WTC11 (cell line): ENCODE measurements at regions not wholly inside any gene's neighbourhood (a gene's known extent, or its start where the extent isn't known, plus 50 kb on each side); places are given as distances from the start of the nearest gene placed in this dataset.

Experiments used
- ATAC-seq: fragments of 200-7000 bp; cut with Tn5 transposase; 2 replicates; pipeline ENCODE4 v1.10.0; 2021; ENCODE audit warnings: mild to moderate bottlenecking, moderate library complexity
- CTCF ChIA-PET: fragments of 300-600 bp; sonication (Branson Sonifier 250); formaldehyde crosslinking; loops from one replicate; lab custom pipeline; 2021; ENCODE audit warnings: antibody characterized with exemption; lab: Charles Lee
- POLR2A ChIA-PET: fragments of 350-600 bp; sonication (Branson Sonifier 250); formaldehyde crosslinking; loops from one replicate; lab custom pipeline; 2021; ENCODE audit warnings: antibody characterized with exemption; lab: Charles Lee
- DNase-seq: peaks from one replicate; pipeline ENCODE4 v3.0.0; 2021; ENCODE audit warnings: low spot score
- H3K27ac Mint-ChIP-seq: 2 replicates; pipeline ENCODE4 v1.8.0; 2021; ENCODE audit warnings: mixed read lengths
- H3K27me3 Mint-ChIP-seq: 2 replicates; pipeline ENCODE4 v1.8.0; 2021; ENCODE audit warnings: low read depth, mild to moderate bottlenecking, moderate library complexity, mixed read lengths
- H3K36me3 Mint-ChIP-seq: 2 replicates; pipeline ENCODE4 v1.8.0; 2021; ENCODE audit warnings: mixed read lengths
- H3K4me1 Mint-ChIP-seq: 2 replicates; pipeline ENCODE4 v1.8.0; 2022; ENCODE audit warnings: mixed read lengths
- H3K4me3 Mint-ChIP-seq: 2 replicates; pipeline ENCODE4 v1.8.0; 2021; ENCODE audit warnings: mild to moderate bottlenecking, moderate library complexity, mixed read lengths
- H3K9me3 Mint-ChIP-seq: 2 replicates; pipeline ENCODE4 v1.8.0; 2021; ENCODE audit warnings: mixed read lengths
- ATF1 ChIP-seq: sonication (generic); formaldehyde crosslinking; IDR thresholded peaks from 2 replicates; pipeline ENCODE4 v1.8.1; 2023; ENCODE audit warnings: mild to moderate bottlenecking, moderate library complexity, missing genetic modification reagents
- CBFB ChIP-seq: sonication (generic); formaldehyde crosslinking; IDR thresholded peaks from 2 replicates; pipeline ENCODE4 v1.8.1; 2022; ENCODE audit warnings: mild to moderate bottlenecking, low read depth, missing genetic modification reagents
- FOXJ3 ChIP-seq: sonication (generic); formaldehyde crosslinking; IDR thresholded peaks from 2 replicates; pipeline ENCODE4 v1.9.0; 2021; ENCODE audit warnings: missing genetic modification reagents, mild to moderate bottlenecking, borderline replicate concordance
- FOXP1 ChIP-seq: sonication (generic); formaldehyde crosslinking; IDR thresholded peaks from 2 replicates; pipeline ENCODE4 v1.8.0; 2022; ENCODE audit warnings: missing genetic modification reagents, mild to moderate bottlenecking, moderate library complexity, borderline replicate concordance
- FOXP4 ChIP-seq: sonication (generic); formaldehyde crosslinking; IDR thresholded peaks from 2 replicates; pipeline ENCODE4 v1.8.0; 2022; ENCODE audit warnings: mild to moderate bottlenecking, missing genetic modification reagents
- HMGXB4 ChIP-seq: sonication (generic); formaldehyde crosslinking; IDR thresholded peaks from 2 replicates; pipeline ENCODE4 v1.8.1; 2023; ENCODE audit warnings: mild to moderate bottlenecking, moderate library complexity, missing genetic modification reagents
- KAT7 ChIP-seq: sonication (generic); formaldehyde crosslinking; IDR thresholded peaks from 2 replicates; pipeline ENCODE4 v1.8.1; 2023; ENCODE audit warnings: missing genetic modification reagents, mild to moderate bottlenecking, borderline replicate concordance
- NFYB ChIP-seq: sonication (generic); formaldehyde crosslinking; conservative IDR thresholded peaks from 2 replicates; pipeline ENCODE4 v1.8.0; 2022; ENCODE audit warnings: low read depth, missing genetic modification reagents
- NR2C2 ChIP-seq: sonication (generic); formaldehyde crosslinking; IDR thresholded peaks from 2 replicates; pipeline ENCODE4 v1.8.0; 2022; ENCODE audit warnings: mild to moderate bottlenecking, missing genetic modification reagents
- NR3C1 ChIP-seq: sonication (generic); formaldehyde crosslinking; conservative IDR thresholded peaks from 2 replicates; pipeline ENCODE4 v1.8.1; 2023; ENCODE audit warnings: low read depth, mild to moderate bottlenecking, missing genetic modification reagents
- PRRX2 ChIP-seq: fragments of 250-450 bp; sonication (Bioruptor Pico); IDR thresholded peaks from 2 replicates; pipeline ENCODE4 v1.8.0; 2021; ENCODE audit warnings: mild to moderate bottlenecking
- SOX15 ChIP-seq: fragments of 250-450 bp; sonication (Bioruptor Pico); IDR thresholded peaks from 2 replicates; pipeline ENCODE4 v1.9.0; 2021; ENCODE audit warnings: mild to moderate bottlenecking
- TEAD1 ChIP-seq: sonication (generic); formaldehyde crosslinking; IDR thresholded peaks from 2 replicates; pipeline ENCODE4 v1.8.0; 2022; ENCODE audit warnings: mild to moderate bottlenecking, missing genetic modification reagents
- TP53 ChIP-seq: sonication (generic); formaldehyde crosslinking; IDR thresholded peaks from 2 replicates; pipeline ENCODE4 v1.8.1; 2023; ENCODE audit warnings: mild to moderate bottlenecking, missing genetic modification reagents
- ZMAT4 ChIP-seq: fragments of 250-450 bp; sonication (Bioruptor Pico); IDR thresholded peaks from 2 replicates; pipeline ENCODE4 v1.9.0; 2021; ENCODE audit warnings: mild to moderate bottlenecking
- TF ChIP-seq, protein P1 (sequence below): sonication (generic); formaldehyde crosslinking; IDR thresholded peaks from 2 replicates; pipeline ENCODE4 v1.8.1; 2022; ENCODE audit warnings: missing genetic modification reagents, borderline replicate concordance
- TF ChIP-seq, protein P2 (sequence below): sonication (generic); formaldehyde crosslinking; IDR thresholded peaks from 2 replicates; pipeline ENCODE4 v1.8.0; 2022; ENCODE audit warnings: mild to moderate bottlenecking, missing genetic modification reagents
- TF ChIP-seq, protein P3 (sequence below): sonication (generic); formaldehyde crosslinking; IDR thresholded peaks from 2 replicates; pipeline ENCODE4 v1.8.0; 2022; ENCODE audit warnings: mild to moderate bottlenecking, missing genetic modification reagents
- TF ChIP-seq, protein P4 (sequence below): fragments of 250-450 bp; sonication (Bioruptor Pico); IDR thresholded peaks from 2 replicates; pipeline ENCODE4 v1.8.0; 2021; ENCODE audit warnings: mild to moderate bottlenecking
- TF ChIP-seq, protein P5 (sequence below): sonication (generic); formaldehyde crosslinking; IDR thresholded peaks from 2 replicates; pipeline ENCODE4 v1.8.0; 2023; ENCODE audit warnings: missing genetic modification reagents
- TF ChIP-seq, protein P6 (sequence below): sonication (generic); formaldehyde crosslinking; IDR thresholded peaks from 2 replicates; pipeline ENCODE4 v1.8.1; 2022; ENCODE audit warnings: mild to moderate bottlenecking, missing genetic modification reagents, moderate library complexity, borderline replicate concordance

- TF ChIP-seq, protein P1, sequence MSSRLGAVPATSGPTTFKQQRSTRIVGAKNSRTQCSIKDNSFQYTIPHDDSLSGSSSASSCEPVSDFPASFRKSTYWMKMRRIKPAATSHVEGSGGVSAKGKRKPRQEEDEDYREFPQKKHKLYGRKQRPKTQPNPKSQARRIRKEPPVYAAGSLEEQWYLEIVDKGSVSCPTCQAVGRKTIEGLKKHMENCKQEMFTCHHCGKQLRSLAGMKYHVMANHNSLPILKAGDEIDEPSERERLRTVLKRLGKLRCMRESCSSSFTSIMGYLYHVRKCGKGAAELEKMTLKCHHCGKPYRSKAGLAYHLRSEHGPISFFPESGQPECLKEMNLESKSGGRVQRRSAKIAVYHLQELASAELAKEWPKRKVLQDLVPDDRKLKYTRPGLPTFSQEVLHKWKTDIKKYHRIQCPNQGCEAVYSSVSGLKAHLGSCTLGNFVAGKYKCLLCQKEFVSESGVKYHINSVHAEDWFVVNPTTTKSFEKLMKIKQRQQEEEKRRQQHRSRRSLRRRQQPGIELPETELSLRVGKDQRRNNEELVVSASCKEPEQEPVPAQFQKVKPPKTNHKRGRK, result no peak
- TF ChIP-seq, protein P2, sequence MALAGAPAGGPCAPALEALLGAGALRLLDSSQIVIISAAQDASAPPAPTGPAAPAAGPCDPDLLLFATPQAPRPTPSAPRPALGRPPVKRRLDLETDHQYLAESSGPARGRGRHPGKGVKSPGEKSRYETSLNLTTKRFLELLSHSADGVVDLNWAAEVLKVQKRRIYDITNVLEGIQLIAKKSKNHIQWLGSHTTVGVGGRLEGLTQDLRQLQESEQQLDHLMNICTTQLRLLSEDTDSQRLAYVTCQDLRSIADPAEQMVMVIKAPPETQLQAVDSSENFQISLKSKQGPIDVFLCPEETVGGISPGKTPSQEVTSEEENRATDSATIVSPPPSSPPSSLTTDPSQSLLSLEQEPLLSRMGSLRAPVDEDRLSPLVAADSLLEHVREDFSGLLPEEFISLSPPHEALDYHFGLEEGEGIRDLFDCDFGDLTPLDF (CRISPR knock-in tag), result no peak
- TF ChIP-seq KAT7 (CRISPR knock-in tag), result no peak
Observed at GRCh38 chr6:139699911-139700310, 325.5 kb upstream of the CITED2 start (continued).

- ATAC-seq (no peak), DNase-seq (no peak)
- Mint-ChIP-seq H3K9me3 (peaks cover 12% of the 10 kb centered on the region), H3K27ac (no peak overlapping the region), H3K4me1 (no peaks in the 10 kb centered on the region), H3K27me3 (no peaks in the 10 kb centered on the region), H3K36me3 (peaks cover 7% of the 10 kb centered on the region), H3K4me3 (no peak overlapping the region)
- no peak for TF ChIP-seq NR3C1
- no peak for TF ChIP-seq FOXP4 (CRISPR knock-in tag)
- TF ChIP-seq, protein P3, sequence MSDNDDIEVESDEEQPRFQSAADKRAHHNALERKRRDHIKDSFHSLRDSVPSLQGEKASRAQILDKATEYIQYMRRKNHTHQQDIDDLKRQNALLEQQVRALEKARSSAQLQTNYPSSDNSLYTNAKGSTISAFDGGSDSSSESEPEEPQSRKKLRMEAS (CRISPR knock-in tag), result no peak
- no peak for TF ChIP-seq NR2C2
- no peak for TF ChIP-seq NFYB (CRISPR knock-in tag)
- TF ChIP-seq, protein P4, sequence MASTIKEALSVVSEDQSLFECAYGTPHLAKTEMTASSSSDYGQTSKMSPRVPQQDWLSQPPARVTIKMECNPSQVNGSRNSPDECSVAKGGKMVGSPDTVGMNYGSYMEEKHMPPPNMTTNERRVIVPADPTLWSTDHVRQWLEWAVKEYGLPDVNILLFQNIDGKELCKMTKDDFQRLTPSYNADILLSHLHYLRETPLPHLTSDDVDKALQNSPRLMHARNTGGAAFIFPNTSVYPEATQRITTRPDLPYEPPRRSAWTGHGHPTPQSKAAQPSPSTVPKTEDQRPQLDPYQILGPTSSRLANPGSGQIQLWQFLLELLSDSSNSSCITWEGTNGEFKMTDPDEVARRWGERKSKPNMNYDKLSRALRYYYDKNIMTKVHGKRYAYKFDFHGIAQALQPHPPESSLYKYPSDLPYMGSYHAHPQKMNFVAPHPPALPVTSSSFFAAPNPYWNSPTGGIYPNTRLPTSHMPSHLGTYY (CRISPR knock-in tag), result no peak
- no peak for TF ChIP-seq SOX15 (CRISPR knock-in tag)
- no peak for TF ChIP-seq ATF1
- TF ChIP-seq HMGXB4 (CRISPR knock-in tag), result no peak
- TF ChIP-seq PRRX2 (CRISPR knock-in tag), result no peak
- no peak for TF ChIP-seq ZMAT4 (CRISPR knock-in tag)
- no peak for TF ChIP-seq FOXJ3 (CRISPR knock-in tag)
- TF ChIP-seq FOXP1 (CRISPR knock-in tag), result no peak
- TF ChIP-seq, protein P5, sequence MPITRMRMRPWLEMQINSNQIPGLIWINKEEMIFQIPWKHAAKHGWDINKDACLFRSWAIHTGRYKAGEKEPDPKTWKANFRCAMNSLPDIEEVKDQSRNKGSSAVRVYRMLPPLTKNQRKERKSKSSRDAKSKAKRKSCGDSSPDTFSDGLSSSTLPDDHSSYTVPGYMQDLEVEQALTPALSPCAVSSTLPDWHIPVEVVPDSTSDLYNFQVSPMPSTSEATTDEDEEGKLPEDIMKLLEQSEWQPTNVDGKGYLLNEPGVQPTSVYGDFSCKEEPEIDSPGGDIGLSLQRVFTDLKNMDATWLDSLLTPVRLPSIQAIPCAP (CRISPR knock-in tag), result no peak
- TF ChIP-seq TEAD1 (CRISPR knock-in tag), result no peak
- no peak for TF ChIP-seq CBFB (CRISPR knock-in tag)
- TF ChIP-seq, protein P1, result no peak
- TF ChIP-seq KAT7 (CRISPR knock-in tag), result no peak
- TF ChIP-seq TP53 (CRISPR knock-in tag), result no peak
- TF ChIP-seq, protein P6, sequence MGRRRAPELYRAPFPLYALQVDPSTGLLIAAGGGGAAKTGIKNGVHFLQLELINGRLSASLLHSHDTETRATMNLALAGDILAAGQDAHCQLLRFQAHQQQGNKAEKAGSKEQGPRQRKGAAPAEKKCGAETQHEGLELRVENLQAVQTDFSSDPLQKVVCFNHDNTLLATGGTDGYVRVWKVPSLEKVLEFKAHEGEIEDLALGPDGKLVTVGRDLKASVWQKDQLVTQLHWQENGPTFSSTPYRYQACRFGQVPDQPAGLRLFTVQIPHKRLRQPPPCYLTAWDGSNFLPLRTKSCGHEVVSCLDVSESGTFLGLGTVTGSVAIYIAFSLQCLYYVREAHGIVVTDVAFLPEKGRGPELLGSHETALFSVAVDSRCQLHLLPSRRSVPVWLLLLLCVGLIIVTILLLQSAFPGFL (CRISPR knock-in tag), result no peak
- POLR2A ChIA-PET, result no interaction called here
- CTCF ChIA-PET, result interaction anchor here (0.6 kb wide), 1 partner anchor 328 kb away, joined by 3 read pairs; no protein-coding TSS in a partner anchor
Observed at GRCh38 chr6:139699335-139699734, 324.9 kb upstream of the CITED2 start.
